Kidney glomerular epithelial cell (primary cell): ENCODE measurements at regions not wholly inside any gene's neighbourhood (a gene's known extent, or its start where the extent isn't known, plus 50 kb on each side); places are given as distances from the start of the nearest gene placed in this dataset.

Experiments
- DNase-seq: peaks from one replicate; lab custom pipeline; 2025; lab: John Stamatoyannopoulos, UW

DNA sequence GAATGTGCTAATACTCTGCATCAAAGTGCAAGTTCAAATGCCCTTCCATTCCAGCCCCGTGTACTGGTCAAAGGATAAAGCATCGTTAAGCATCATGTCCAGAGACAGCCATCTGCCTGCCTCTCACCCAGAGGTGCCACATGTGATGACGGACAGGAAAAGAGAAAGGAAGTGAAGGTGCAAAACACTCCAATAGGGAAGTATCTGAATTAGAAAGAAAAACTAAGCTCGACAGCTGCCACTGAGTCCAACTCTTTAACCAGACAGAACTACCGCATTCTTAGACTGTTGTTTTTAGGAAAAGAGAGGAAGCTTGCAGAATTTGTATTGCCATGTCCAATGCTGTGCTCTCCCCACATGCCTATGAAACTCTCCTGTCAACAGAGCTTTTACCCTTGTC is 465.0 kb upstream of the SOX5 start:
- DNase-seq, result no peak

DNA sequence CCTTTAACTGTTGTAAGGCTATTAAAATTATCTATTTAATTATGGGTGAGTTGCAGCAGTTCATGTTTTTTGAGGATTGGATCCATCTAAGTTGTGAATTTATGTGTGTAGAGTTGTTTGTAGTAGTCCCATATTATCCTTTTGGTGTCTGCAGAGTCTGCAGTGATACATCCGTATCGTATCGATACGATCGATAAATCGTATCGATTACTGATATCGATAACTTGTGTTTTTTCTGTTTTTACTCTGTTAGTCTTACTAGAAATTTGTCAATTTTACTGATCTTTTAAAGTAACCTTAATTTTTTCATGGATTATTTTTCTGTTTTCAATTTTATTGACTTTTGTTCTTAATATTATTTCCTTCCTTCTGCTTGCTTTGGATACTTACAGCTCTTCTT is 462.5 kb upstream of the SOX5 start:
- no peak for DNase-seq

- DNase-seq, result no peak
Measured at GRCh38 chr12:24409868-24410267, 460.4 kb upstream of the SOX5 start.

GRCh38 chr12:24408305-24408704 is 458.8 kb upstream of the SOX5 start:
- DNase-seq, result no peak

DNA sequence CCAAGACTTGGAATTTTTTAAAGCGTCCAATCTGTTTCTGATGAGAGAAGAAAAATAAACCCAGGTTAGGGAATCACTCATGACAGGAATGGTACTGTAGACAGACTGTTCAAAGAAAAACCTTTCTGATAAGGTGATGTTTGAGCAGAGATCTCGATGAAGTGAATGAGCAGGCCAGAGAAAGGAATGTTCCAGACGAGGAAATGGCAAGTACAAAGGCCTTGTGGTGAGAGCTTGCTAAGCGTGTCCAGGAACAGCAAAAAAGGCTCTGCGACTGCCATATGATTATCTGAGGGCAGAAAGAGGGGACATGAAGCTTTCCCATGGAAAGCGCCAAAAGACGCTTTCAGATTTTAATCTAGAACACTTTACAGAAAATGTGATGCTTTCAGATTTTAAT is 458.4 kb upstream of the SOX5 start:
- no peak for DNase-seq

- no peak for DNase-seq
Measured at GRCh38 chr12:24404086-24404815, 454.8 kb upstream of the SOX5 start.

DNA sequence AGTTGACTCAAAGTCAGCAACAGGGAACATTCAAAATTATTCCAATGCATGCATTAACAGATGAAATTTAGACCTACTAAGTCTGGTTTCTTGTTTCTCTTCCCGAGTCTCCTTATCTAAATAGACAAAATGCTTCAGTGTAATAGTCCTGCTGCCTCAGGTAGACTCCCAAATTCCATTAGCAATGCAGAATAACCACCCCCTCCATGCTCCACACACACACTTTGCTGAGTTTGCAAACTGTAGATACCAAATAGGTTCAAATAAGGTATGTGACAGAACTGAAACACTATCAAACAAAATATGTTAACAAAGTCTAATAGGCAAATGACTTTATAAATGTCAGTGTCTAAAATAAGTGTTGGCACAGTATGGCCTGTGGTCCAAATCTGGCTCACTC is 451.1 kb upstream of the SOX5 start:
- DNase-seq, result no peak

- DNase-seq, result no peak
Measured at GRCh38 chr12:24398605-24399004, 449.1 kb upstream of the SOX5 start.

- no peak for DNase-seq
Measured at GRCh38 chr12:24396224-24396623, 446.8 kb upstream of the SOX5 start.

DNA sequence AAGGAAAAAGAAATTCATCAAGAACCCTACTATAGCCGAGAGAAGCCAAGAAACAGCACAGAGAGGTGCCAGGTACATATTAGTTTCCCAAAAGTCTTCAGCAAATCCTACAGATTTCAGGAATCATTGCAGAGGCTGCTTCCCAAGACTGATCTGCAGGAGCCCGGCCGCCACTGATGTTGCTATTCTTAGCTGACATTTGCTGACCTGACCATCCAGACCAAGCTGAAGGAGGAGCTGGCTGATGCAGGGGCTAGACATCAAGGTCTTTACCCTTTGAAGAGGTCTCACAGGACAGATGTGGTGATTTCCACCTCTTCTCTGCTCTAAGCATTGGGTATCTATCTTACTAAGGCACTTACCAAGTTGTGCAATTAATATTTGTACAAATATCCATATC is 444.8 kb upstream of the SOX5 start:
- DNase-seq, result no peak

- no peak for DNase-seq
Measured at GRCh38 chr12:24393071-24393470, 443.6 kb upstream of the SOX5 start.

DNA sequence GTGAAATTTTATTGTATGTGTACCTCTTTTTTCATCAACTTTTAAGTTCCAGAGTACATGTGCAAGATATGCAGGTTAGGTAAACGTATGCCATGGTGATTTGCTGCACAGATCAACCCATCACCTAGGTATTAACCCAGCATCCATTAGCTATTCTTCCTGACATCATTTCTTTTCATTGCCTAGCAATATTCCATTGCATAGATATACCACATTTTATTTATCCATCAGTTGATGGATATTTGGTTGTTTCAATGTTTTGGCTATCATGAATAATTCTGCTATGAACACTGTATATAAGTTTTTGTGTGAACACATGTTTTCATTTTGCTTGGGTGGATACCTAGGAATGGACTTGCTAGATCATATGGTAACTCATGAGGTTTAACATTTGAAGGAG is 439.9 kb upstream of the SOX5 start:
- DNase-seq, result no peak

- no peak for DNase-seq
Measured at GRCh38 chr12:24387381-24387780, 437.9 kb upstream of the SOX5 start.

- DNase-seq, result no peak
Measured at GRCh38 chr12:24386836-24387235, 437.4 kb upstream of the SOX5 start.

- no peak for DNase-seq
Measured at GRCh38 chr12:24381790-24382189, 432.3 kb upstream of the SOX5 start.

DNA sequence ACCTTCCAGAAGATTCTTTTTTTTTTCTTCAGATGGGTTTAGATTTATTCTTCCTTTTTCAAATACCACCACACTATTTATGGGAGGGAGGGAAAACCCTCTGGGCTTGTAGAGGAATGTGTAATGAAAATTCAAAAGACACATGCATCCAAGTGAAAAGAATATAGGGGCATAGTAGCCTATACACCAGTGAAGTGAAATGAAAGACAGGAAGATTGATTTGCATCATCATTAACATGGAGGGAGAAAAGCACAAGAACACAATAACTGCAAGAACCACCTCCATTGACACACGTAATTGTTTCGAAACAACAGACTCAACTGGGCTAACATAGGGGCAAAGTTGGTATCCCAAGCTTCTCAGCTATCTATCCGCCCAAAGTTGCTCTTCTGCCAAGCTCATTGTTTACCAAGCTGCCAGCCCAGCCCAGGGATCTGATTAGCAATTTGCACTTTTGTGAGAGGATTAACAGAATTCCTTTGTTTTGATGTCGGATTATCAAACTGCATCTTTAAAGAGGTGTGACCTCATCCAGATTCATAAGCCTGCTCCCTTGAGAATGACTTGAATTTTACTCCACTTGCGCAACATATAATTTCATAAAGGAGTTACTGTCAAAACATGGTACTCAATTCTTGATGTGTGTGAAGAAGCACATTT is 430.5 kb upstream of the SOX5 start:
- DNase-seq, result no peak

DNA sequence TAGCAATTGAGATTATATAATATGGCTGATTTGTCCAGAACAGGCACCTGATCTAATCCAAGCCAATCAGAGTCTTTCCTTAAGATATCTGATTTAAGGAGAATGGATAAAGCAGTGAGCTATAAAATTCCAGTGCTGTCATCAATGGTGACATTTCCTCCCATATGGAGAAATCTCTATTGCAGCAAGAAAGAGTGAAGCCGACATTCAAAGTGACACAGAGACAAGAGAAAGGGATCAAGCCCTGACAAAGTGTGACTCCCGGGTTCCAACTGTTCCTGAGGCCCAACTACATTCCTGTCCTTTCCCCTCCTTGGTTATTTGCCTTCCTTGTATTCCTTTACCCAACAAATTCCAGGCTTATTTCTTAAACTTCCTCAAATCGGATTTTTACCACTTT is 430.0 kb upstream of the SOX5 start:
- no peak for DNase-seq

- no peak for DNase-seq
Measured at GRCh38 chr12:24378548-24379407, 429.3 kb upstream of the SOX5 start.

DNA sequence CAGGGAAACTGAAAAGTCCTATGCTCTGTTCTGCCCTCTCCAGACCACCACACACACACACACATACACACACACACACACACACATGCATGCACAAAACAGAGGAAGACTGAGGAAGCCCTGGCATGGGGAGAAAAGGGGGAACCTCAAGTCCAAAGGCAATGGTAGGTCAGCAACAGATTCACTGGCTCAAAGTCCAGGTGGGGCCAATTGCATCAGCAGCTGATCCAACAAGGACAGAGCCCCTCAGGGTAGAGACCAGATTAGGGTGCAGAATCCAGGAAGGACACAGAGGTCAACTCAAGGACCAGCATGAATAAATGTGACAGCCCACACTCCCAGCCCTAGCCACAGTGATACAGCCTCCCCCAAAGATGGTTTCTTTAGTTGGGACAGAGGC is 425.0 kb upstream of the SOX5 start:
- no peak for DNase-seq

- DNase-seq, result no peak
Measured at GRCh38 chr12:24373004-24373403, 423.5 kb upstream of the SOX5 start.

GRCh38 chr12:24366514-24366913 is 417.0 kb upstream of the SOX5 start:
- DNase-seq, result no peak

DNA sequence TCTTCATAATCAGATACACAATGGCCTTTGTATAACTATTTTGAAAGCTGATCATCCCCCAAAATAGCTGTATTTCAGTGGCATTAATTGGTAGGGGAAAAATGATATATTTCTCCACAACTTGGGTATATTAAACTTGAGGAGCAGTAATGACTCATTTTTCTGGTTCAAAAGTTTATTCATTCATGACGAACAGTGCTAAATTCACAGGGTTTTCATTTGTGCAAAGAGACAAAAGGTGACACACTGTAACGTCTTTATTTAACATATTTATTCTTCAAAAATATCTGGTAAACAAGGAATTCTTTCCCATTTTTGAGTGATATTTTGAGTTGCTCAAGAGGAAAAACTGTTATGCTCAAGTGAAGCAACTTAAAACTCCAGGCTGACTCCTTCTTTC is 415.5 kb upstream of the SOX5 start:
- DNase-seq, result no peak

DNA sequence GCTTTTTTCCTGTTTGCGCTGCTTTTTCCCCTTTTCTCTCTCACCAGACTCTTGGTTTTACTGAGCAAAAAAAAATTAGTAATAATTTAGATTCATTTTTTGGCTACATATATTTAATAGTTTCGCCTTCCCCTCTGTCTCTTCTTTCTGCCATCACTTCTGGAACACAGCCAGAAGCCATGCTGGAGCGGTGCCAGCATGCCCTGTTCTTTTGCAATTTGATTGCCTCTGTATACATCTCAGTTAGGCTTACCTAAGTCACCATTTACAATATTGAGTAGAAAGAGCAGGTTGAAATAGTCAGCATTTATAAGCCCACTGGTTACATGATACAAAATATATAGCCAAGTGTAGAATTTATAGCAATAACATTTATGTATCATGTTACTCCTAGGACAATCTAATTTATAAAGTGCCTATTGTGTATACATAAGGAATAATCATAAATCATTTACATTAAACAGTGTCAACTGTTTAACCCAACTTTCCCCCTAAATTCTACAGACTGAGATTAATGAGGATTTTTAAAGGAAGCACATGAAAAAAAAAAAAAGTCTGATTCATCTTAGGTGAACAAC is 413.8 kb upstream of the SOX5 start:
- no peak for DNase-seq
